ENCODE measurements at regions not wholly inside any gene's neighbourhood (a gene's known extent, or its start where the extent isn't known, plus 50 kb on each side); places are given as distances from the start of the nearest gene placed in this dataset.

- TF ChIP-seq CTCF (IDR thresholded peaks at IDR 0.05): no peak
- no peak for TF ChIP-seq POLR2A (IDR thresholded peaks at IDR 0.05)
These were observed 1114.0 kb upstream of the EEF2KMT start for GRCh38 chr16:6211644-6212043.

Data from heart left ventricle (tissue), 13 donors.